A172 (cell line): ENCODE measurements at regions not wholly inside any gene's neighbourhood (a gene's known extent, or its start where the extent isn't known, plus 50 kb on each side); places are given as distances from the start of the nearest gene placed in this dataset.

Source experiments
- DNase-seq: peaks from one replicate; pipeline ENCODE4 v3.0.0-alpha.2; 2015; ENCODE audit warnings: low spot score

DNA sequence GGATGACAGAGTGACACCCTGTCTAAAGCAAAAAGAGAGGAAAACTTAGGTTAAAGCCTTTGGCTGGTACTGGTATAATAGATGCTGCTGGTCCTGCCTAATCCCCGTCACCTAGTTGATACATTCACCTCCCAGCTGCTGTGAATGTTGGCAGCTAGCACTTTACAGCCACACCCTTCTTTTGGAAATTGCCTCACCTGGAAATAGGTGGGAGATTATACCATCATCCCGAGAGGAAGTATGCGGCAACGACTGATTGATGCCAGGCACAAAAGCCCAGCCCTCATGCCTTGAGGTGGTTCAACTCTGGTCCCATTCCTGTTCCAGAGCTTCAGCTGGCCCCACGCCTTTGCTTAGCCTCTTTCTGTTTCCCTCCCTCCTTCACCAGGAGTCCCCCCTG lies 53.2 kb upstream of the SIAH1 start:
- DNase-seq, result no peak

DNA sequence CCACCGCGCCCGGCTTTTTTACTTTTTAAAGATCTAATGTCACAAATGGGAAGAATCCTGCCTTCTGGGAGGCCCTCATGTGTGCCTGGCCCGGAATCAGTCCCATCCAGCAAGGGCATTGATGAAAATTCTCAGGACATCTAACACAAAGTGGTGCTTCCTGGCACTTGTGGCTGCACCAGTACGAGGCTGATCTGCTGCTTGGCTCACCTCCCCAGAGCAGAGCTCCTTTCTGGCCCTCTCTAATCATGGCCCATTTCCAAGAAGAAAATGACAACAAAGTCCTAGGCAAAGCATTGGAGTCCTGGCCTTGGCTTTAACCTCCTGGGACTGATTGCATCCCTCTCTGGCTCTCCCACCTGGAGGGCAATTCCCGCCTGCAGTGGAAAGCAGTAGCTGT lies 50.7 kb upstream of the SIAH1 start:
- DNase-seq, result no peak

DNA sequence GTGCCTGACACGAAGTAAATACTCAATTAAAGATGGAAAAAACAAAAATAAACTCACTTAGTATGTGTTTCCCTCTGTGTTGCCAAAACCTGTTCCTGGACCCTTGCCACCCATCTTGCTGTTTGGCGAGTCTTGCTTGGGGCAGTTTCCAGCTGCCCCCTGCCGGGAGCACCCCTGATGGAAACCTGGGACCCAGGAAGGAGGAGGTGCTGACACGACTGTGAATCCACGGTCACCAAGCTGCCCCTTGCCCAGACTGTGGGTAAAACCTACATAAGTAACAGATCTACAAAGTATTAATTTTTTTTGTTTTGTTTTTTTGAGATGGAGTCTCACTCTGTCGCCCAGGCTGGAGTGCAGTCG lies 50.1 kb upstream of the SIAH1 start:
- no peak for DNase-seq
